SU-DHL-6 (cell line): ENCODE measurements at regions not wholly inside any gene's neighbourhood (a gene's known extent, or its start where the extent isn't known, plus 50 kb on each side); places are given as distances from the start of the nearest gene placed in this dataset.

Experiments
- H2AFZ ChIP-seq: fragments of 200-600 bp; sonication (generic); 2 replicates; pipeline ENCODE4 v1.6.1; 2014; ENCODE audit warnings: low read depth, mild to moderate bottlenecking, moderate library complexity, mixed read lengths, antibody characterized with exemption, low read length; ENCODE audit not compliant: severe bottlenecking
- H3F3A ChIP-seq: fragments of 200-600 bp; shearing (Covaris generic); 2 replicates; pipeline ENCODE4 v1.6.0; 2016; ENCODE audit warnings: antibody characterized with exemption, mild to moderate bottlenecking; ENCODE audit not compliant: insufficient read depth
- H3K27ac ChIP-seq: fragments of 200-600 bp; sonication (generic); 2 replicates; pipeline ENCODE4 v1.5.1; 2016; ENCODE audit warnings: low read depth, mild to moderate bottlenecking, low read length, moderate library complexity, mixed read lengths
- H3K27me3 ChIP-seq: fragments of 200-600 bp; sonication (generic), shearing (Covaris generic); 2 replicates; pipeline ENCODE4 v1.6.0; 2014; ENCODE audit warnings: mild to moderate bottlenecking, low read length
- H3K36me3 ChIP-seq: fragments of 200-600 bp; sonication (generic); 2 replicates; pipeline ENCODE4 v1.6.1; 2014; ENCODE audit warnings: mild to moderate bottlenecking, low read length, mixed read lengths
- H3K4me2 ChIP-seq: fragments of 300-600, 200-600 bp; shearing (Covaris generic), sonication (generic); 2 replicates; pipeline ENCODE4 v1.6.0; 2014; ENCODE audit warnings: low read length, low read depth, mild to moderate bottlenecking; ENCODE audit not compliant: poor library complexity, severe bottlenecking
- H3K4me3 ChIP-seq: fragments of 200-600 bp; sonication (generic); 2 replicates; pipeline ENCODE4 v1.5.1; 2014; ENCODE audit warnings: antibody characterized with exemption, low read length, mild to moderate bottlenecking, mixed read lengths; ENCODE audit not compliant: insufficient read depth, poor library complexity, severe bottlenecking
- H3K79me2 ChIP-seq: fragments of 200-600 bp; sonication (generic); 2 replicates; pipeline ENCODE4 v1.6.1; 2014; ENCODE audit warnings: mild to moderate bottlenecking, low read length, moderate library complexity; ENCODE audit not compliant: insufficient read depth
- H3K9ac ChIP-seq: fragments of 200-600 bp; sonication (generic); 2 replicates; pipeline ENCODE4 v1.7.0; 2014; ENCODE audit warnings: mild to moderate bottlenecking, low read length
- H3K9me2 ChIP-seq: fragments of 200-600 bp; sonication (generic); replicated peaks from 2 replicates; pipeline ENCODE4 v1.6.1; 2014; ENCODE audit warnings: low read length; ENCODE audit not compliant: insufficient read depth
- H3K9me3 ChIP-seq: fragments of 200-600 bp; sonication (generic); 2 replicates; pipeline ENCODE4 v1.6.1; 2014; ENCODE audit warnings: low read length, mixed read lengths; ENCODE audit not compliant: insufficient read depth
- H4K20me1 ChIP-seq: fragments of 200-600 bp; sonication (generic); 2 replicates; pipeline ENCODE4 v1.6.1; 2014; ENCODE audit warnings: low read depth, mild to moderate bottlenecking, antibody characterized with exemption, low read length, moderate library complexity, mixed read lengths
- CTCF ChIP-seq: fragments of 200-600 bp; sonication (generic); IDR thresholded peaks from one replicate; pipeline ENCODE4 v1.5.1; 2017; ENCODE audit warnings: antibody characterized with exemption, mild to moderate bottlenecking, low read length, moderate library complexity; ENCODE audit not compliant: insufficient read depth, poor library complexity, severe bottlenecking
- EZH2phosphoT487 ChIP-seq: fragments of 200-600 bp; sonication (generic), shearing (Covaris generic); conservative IDR thresholded peaks from 2 replicates; pipeline ENCODE4 v1.6.1; 2018; ENCODE audit warnings: mild to moderate bottlenecking, antibody characterized with exemption, low read length, moderate library complexity, mixed read lengths

- no peak overlapping the region for H2AFZ ChIP-seq
Observed at GRCh38 chr2:147490401-147491261, 354.2 kb upstream of the ACVR2A start.

DNA sequence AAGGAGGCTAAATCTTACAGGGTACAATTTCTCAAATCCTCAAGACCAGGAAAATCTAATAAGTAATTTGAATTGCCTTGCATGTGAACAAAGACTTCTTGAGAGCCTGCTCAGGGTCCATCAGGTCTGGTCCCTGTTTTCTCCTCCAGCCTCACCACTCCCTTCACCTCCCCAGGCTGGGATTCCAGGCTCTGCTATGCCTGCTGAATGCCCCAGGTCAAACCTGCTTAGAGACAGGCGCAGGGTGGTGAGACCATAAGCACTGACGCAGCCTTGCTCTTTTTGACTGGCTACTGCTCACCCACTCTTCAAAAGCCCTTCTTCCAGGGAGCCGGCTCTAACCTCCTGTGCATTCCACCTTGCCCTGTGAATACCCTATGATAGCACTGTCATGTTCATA, 356.4 kb upstream of the ACVR2A start:
- TF ChIP-seq CTCF: no peak
- no peak for TF ChIP-seq EZH2phosphoT487
- Histone ChIP-seq H2AFZ (no peak overlapping the region), H4K20me1 (no peaks in the 10 kb centered on the region), H3K9me2 (no peaks in the 10 kb centered on the region; the same call in 1 of the 2 replicates), H3K9me3 (no peaks in the 10 kb centered on the region), H3K27ac (no peak overlapping the region), H3K36me3 (no peaks in the 10 kb centered on the region), H3K4me3 (no peak overlapping the region), H3K79me2 (no peaks in the 10 kb centered on the region), H3K4me2 (no peak overlapping the region), H3K27me3 (no peaks in the 10 kb centered on the region), H3K9ac (no peak overlapping the region), H3F3A (no peaks in the 10 kb centered on the region)

More at GRCh38 chr2:147490401-147491261, 354.2 kb upstream of the ACVR2A start:
- H3K79me2 ChIP-seq: no peaks in the 10 kb centered on the region
- H3K27ac ChIP-seq: no peak overlapping the region
- no peaks in the 10 kb centered on the region for H3K27me3 ChIP-seq
- no peak overlapping the region for H3K9ac ChIP-seq
- H3K4me2 ChIP-seq: no peak overlapping the region
- H3K4me3 ChIP-seq: no peak overlapping the region
- H4K20me1 ChIP-seq: no peaks in the 10 kb centered on the region
- H3F3A ChIP-seq: no peaks in the 10 kb centered on the region
- TF ChIP-seq CTCF (no peak), EZH2phosphoT487 (no peak)
- H3K9me3 ChIP-seq: no peaks in the 10 kb centered on the region
- H3K9me2 ChIP-seq: no peaks in the 10 kb centered on the region; the same call in 1 of the 2 replicates
- no peaks in the 10 kb centered on the region for H3K36me3 ChIP-seq

GRCh38 chr2:147487978-147488289, 356.9 kb upstream of the ACVR2A start:
- Histone ChIP-seq H3K79me2 (no peaks in the 10 kb centered on the region), H3K27me3 (no peaks in the 10 kb centered on the region), H2AFZ (no peak overlapping the region), H3K36me3 (no peaks in the 10 kb centered on the region), H3K9ac (no peak overlapping the region), H3K4me2 (no peak overlapping the region), H3K9me3 (no peaks in the 10 kb centered on the region), H3K9me2 (no peaks in the 10 kb centered on the region; the same call in 1 of the 2 replicates), H3K4me3 (no peak overlapping the region), H3F3A (no peaks in the 10 kb centered on the region), H4K20me1 (no peaks in the 10 kb centered on the region), H3K27ac (no peak overlapping the region)
- TF ChIP-seq CTCF: no peak
- TF ChIP-seq EZH2phosphoT487: no peak
